ENCODE measurements at regions not wholly inside any gene's neighbourhood (a gene's known extent, or its start where the extent isn't known, plus 50 kb on each side); places are given as distances from the start of the nearest gene placed in this dataset.

GRCh38 chr22:44442186-44442815 lies 55.7 kb downstream of the RTL6 start:
- H3K4me3 ChIP-seq (ENCODE audit: low read depth, low read length), result no peak overlapping the region
- TF ChIP-seq MYC (IDR thresholded peaks at IDR 0.05; ENCODE audit: low read depth, low read length) (no peak), POLR2A (IDR thresholded peaks at IDR 0.05; ENCODE audit: extremely low read depth, insufficient read length) (no peak), CTCF (IDR thresholded peaks at IDR 0.05; ENCODE audit: low read depth, low read length) (no peak), MAX (IDR thresholded peaks at IDR 0.05; ENCODE audit: low read depth, low read length) (no peak)
- no peak for DNase-seq (ENCODE audit: low read depth)

- no peak for DNase-seq (ENCODE audit: low read depth)
- H3K4me3 ChIP-seq (ENCODE audit: low read depth, low read length), result no peak overlapping the region
- TF ChIP-seq CTCF (IDR thresholded peaks at IDR 0.05; ENCODE audit: low read depth, low read length) (no peak), MAX (IDR thresholded peaks at IDR 0.05; ENCODE audit: low read depth, low read length) (no peak), POLR2A (IDR thresholded peaks at IDR 0.05; ENCODE audit: extremely low read depth, insufficient read length) (no peak), MYC (IDR thresholded peaks at IDR 0.05; ENCODE audit: low read depth, low read length) (no peak)
These were observed 56.4 kb downstream of the RTL6 start for GRCh38 chr22:44441401-44442185.

- no peak overlapping the region for H3K4me3 ChIP-seq (ENCODE audit: low read depth, low read length)
- TF ChIP-seq POLR2A (IDR thresholded peaks at IDR 0.05; ENCODE audit: extremely low read depth, insufficient read length) (no peak), CTCF (IDR thresholded peaks at IDR 0.05; ENCODE audit: low read depth, low read length) (no peak), MAX (IDR thresholded peaks at IDR 0.05; ENCODE audit: low read depth, low read length) (no peak), MYC (IDR thresholded peaks at IDR 0.05; ENCODE audit: low read depth, low read length) (no peak)
- DNase-seq (ENCODE audit: low read depth), result no peak
These were observed 57.5 kb downstream of the RTL6 start for GRCh38 chr22:44440224-44441160.

GRCh38 chr22:44439356-44440223 lies 58.4 kb downstream of the RTL6 start:
- no peak overlapping the region for H3K4me3 ChIP-seq (ENCODE audit: low read depth, low read length)
- no peak for TF ChIP-seq CTCF (IDR thresholded peaks at IDR 0.05; ENCODE audit: low read depth, low read length)
- no peak for TF ChIP-seq MYC (IDR thresholded peaks at IDR 0.05; ENCODE audit: low read depth, low read length)
- TF ChIP-seq MAX (IDR thresholded peaks at IDR 0.05; ENCODE audit: low read depth, low read length), result no peak
- TF ChIP-seq POLR2A (IDR thresholded peaks at IDR 0.05; ENCODE audit: extremely low read depth, insufficient read length), result no peak
- DNase-seq (ENCODE audit: low read depth), result no peak
